ENCODE measurements at regions not wholly inside any gene's neighbourhood (a gene's known extent, or its start where the extent isn't known, plus 50 kb on each side); places are given as distances from the start of the nearest gene placed in this dataset.
"Not testable (repeated sequence)": the region's sequence is repeated elsewhere in the genome, so short reads cannot be mapped to it uniquely, and the experiment has no call there.

- intact Hi-C loops (cut with DNase I); DNase-seq (ENCODE audit: low spot score); ATAC-seq: not testable (repeated sequence)
Measured at GRCh38 chr1:146537775-146538373, 309.1 kb upstream of the NOTCH2NLA start.

GRCh38 chr1:146536028-146536427 lies 307.2 kb upstream of the NOTCH2NLA start:
- ATAC-seq; DNase-seq (ENCODE audit: low spot score): not testable (repeated sequence)

GRCh38 chr1:146535575-146535974 lies 306.8 kb upstream of the NOTCH2NLA start:
- DNase-seq (ENCODE audit: low spot score); ATAC-seq; intact Hi-C loops (cut with DNase I): not testable (repeated sequence)

More at GRCh38 chr1:146536028-146536427, 307.2 kb upstream of the NOTCH2NLA start:
- intact Hi-C loops (cut with DNase I), result not testable (repeated sequence)

- DNase-seq (ENCODE audit: low spot score); ATAC-seq; intact Hi-C loops (cut with DNase I): not testable (repeated sequence)
Measured at GRCh38 chr1:146530958-146531357, 302.1 kb upstream of the NOTCH2NLA start.

- DNase-seq (ENCODE audit: low spot score); ATAC-seq; intact Hi-C loops (cut with DNase I): not testable (repeated sequence)
Measured at GRCh38 chr1:146522812-146523211, 294.0 kb upstream of the NOTCH2NLA start.

DNA sequence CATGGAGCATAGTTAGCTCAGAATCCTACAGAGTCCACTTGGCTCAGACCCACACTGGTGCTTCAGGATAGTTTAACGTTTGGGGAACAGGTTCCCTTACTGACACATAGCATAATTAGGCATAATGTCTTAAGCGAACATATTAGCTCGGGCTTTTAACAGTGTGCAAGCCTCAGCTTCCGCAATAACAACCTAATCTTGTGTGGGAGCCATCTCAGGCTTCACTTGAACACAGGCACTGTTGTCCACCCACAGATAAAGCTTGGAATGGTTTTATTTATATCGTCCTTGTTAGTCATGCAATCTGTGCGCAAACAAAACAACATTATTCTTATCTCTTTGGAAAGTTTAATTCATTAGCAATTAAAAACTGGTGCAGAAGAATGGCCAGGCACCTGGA lies 293.5 kb upstream of the NOTCH2NLA start:
- intact Hi-C loops (cut with DNase I); DNase-seq (ENCODE audit: low spot score); ATAC-seq: not testable (repeated sequence)

DNA sequence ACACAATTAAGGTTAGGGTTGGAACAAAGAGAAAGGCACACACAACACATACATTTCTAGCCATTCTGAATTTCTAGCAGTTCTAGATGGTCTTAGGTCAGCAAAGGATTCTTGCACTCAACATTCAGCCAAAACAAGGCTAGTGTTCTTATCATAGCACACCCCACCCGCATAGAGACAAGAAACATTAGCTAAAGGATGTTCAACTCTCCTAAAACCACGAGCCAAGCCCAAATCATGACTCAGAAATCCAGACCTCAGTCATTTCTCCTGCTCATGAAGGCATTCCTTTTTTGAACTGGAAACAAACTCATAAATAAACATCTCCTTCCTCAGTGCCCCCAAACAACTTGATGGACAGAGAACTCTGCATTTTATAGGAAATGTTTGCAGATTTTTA lies 293.0 kb upstream of the NOTCH2NLA start:
- ATAC-seq; DNase-seq (ENCODE audit: low spot score); intact Hi-C loops (cut with DNase I): not testable (repeated sequence)

DNA sequence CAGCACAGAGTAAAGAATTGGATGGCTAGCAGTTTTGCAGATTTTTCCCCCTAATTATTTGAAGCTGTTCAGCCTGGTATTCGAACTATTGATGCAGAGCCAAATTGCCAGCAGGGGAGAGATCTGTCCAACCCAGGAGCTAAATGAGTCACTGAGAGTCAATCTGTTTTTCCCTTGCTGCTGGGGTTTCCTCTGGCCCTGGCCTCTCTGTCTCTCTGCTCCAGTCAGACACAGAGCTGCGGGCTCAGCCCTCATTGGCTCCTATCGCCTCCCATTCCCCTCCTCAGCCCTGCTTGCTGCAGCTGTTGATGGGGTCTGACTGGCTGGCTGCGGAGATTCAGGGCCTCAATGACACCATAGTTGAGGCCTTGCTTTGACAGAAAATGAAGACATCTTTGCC lies 284.9 kb upstream of the NOTCH2NLA start:
- ATAC-seq; DNase-seq (ENCODE audit: low spot score); intact Hi-C loops (cut with DNase I): not testable (repeated sequence)

- intact Hi-C loops (cut with DNase I); DNase-seq (ENCODE audit: low spot score); ATAC-seq: not testable (repeated sequence)
Measured at GRCh38 chr1:146511047-146511777, 282.4 kb upstream of the NOTCH2NLA start.

DNA sequence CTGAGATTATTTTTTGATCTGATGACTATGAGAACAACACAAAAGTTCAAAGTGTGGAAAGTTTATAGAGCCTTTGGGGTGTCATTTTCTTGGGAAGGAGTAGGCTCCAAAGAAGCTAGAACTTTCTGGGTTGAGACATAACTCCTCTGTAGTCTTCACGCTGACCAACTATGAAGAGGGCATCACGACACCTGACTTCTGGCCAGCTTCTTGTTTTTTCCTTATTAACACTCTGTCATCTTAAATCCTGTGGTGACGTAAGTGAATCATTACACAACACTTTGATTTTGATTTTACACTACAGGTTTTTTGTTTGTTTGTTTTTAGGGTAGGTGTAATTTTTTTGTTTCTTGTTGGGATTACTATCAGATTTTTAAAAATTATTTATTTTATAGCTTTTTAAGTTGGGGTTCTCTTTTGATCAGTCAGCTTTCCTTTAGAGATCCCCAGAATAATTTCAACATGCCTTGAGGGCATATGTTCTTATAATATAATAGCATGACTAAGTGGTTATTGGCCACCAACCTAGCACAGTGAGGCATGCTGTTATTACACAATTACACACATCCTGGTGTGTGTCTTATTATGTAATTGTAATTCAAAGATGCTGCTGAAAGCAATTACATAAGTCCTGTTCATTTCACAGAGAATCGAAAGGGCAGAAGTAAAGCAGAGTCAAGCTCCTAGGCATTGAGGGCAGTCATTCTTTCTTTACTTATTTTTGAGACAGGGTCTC lies 281.6 kb upstream of the NOTCH2NLA start:
- DNase-seq (ENCODE audit: low spot score); ATAC-seq; intact Hi-C loops (cut with DNase I): not testable (repeated sequence)

DNA sequence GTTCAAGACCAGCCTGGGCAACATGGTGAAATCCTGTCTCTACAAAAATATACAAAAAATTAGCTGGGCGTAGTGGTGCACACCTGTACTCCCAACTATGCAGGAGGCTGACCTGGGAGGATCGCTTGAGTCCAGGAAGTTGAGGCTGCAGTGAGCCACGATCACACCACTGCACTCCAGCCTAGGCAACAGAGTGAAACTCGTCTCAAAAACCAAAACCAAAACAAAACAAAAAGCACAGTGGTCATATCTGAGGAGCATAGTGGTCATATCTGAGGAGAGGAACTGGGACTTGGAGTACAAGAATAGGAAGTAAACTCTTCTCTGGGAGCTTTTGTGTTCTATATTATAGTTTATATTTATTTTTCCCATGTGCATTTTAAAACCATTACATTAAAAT lies 275.3 kb upstream of the NOTCH2NLA start:
- DNase-seq (ENCODE audit: low spot score); intact Hi-C loops (cut with DNase I); ATAC-seq: not testable (repeated sequence)

GRCh38 chr1:146487555-146487954 lies 258.7 kb upstream of the NOTCH2NLA start:
- DNase-seq (ENCODE audit: low spot score); intact Hi-C loops (cut with DNase I); ATAC-seq: not testable (repeated sequence)

- DNase-seq (ENCODE audit: low spot score); intact Hi-C loops (cut with DNase I): not testable (repeated sequence)
- ATAC-seq, result peak; percentile 31
Measured at GRCh38 chr1:146487155-146487554, 258.3 kb upstream of the NOTCH2NLA start.

GRCh38 chr1:146486300-146487014 lies 257.6 kb upstream of the NOTCH2NLA start:
- intact Hi-C loops (cut with DNase I), result not testable (repeated sequence)
- peak; percentile 58 for DNase-seq (ENCODE audit: low spot score)
- ATAC-seq, result peak; percentile 92

- ATAC-seq; DNase-seq (ENCODE audit: low spot score); intact Hi-C loops (cut with DNase I): not testable (repeated sequence)
Measured at GRCh38 chr1:146484195-146484594, 255.4 kb upstream of the NOTCH2NLA start.

- ATAC-seq; DNase-seq (ENCODE audit: low spot score); intact Hi-C loops (cut with DNase I): not testable (repeated sequence)
Measured at GRCh38 chr1:146479188-146479587, 250.4 kb upstream of the NOTCH2NLA start.

- DNase-seq (ENCODE audit: low spot score); intact Hi-C loops (cut with DNase I): not testable (repeated sequence)
- ATAC-seq, result peak; percentile 69
Measured at GRCh38 chr1:146478125-146478720, 249.4 kb upstream of the NOTCH2NLA start.

- DNase-seq (ENCODE audit: low spot score); ATAC-seq; intact Hi-C loops (cut with DNase I): not testable (repeated sequence)
Measured at GRCh38 chr1:146475086-146475485, 246.3 kb upstream of the NOTCH2NLA start.

All from sciatic nerve (tissue), 2 donors.